ENCODE measurements at regions not wholly inside any gene's neighbourhood (a gene's known extent, or its start where the extent isn't known, plus 50 kb on each side); places are given as distances from the start of the nearest gene placed in this dataset.

DNA sequence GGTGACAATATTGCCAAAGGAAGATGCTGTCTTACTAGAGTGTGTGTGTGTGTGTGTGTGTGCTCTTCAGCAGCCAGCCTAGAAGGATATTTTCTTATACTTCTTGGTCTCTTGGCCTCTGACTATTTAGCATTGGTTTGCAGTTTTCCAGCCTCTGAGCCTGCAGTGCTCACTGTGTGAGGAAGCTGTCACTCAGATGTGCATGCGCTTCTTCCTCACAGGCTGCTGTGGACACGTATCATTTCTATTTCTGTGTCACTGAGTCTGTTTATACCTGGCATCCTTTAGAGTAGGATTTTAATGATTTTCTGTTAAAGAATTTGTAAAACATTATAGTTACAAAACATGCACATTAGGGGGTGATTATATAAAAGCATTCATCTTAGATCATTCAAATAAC lies 83.3 kb downstream of the ALDH8A1 start:
- no peak for DNase-seq (ENCODE audit: low spot score)

GRCh38 chr6:134864558-134864957 lies 85.3 kb downstream of the ALDH8A1 start:
- no peak for DNase-seq (ENCODE audit: low spot score)

GRCh38 chr6:134863763-134864510 lies 86.0 kb downstream of the ALDH8A1 start:
- no peak for DNase-seq (ENCODE audit: low spot score)

- DNase-seq (ENCODE audit: low spot score): no peak
Measured at GRCh38 chr6:134854366-134854765, 95.5 kb downstream of the ALDH8A1 start.

DNA sequence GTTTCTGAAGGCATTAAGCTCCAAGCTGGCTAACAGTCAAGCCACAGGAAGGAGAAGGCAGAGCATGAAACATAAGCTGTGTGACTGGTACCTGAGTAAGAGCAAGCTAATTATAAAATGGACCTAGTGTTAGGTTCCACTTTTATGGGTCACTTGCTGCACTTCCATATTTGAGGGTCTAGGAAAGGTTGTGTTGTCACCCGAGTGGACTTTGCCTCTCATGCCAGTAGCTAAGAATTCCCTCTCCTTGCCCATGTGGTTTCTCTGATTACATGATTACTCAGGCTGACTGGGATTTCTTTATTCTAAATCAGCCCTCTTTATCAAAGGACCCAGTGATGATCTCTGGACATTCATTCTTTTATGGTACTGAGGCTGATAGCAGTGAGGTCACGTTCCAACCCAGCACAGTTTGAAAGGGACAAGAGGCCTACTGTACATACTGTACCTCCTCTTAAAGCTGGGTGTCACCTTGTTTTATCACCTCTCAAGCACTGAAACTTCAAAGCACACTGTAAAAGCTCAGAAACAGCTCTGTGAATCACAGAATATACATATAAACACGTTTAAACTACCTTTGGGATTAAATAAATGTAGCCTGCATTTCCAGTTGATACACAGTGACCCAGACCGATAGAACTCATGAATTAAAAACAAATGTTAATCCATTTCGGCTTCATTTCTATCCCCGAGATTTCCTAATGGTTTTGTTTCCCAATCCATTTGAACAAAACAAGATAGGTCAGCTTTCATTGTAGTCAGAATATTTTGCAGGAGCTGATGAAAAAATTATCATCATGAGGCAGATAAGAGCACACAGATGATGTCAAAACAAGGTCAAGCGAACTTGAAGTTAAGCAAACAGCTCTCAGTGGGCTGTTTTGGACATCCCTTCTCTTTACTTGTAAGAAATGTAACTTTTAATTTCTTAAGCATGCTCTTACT lies 96.5 kb downstream of the ALDH8A1 start:
- DNase-seq (ENCODE audit: low spot score): peak; percentile 25

DNA sequence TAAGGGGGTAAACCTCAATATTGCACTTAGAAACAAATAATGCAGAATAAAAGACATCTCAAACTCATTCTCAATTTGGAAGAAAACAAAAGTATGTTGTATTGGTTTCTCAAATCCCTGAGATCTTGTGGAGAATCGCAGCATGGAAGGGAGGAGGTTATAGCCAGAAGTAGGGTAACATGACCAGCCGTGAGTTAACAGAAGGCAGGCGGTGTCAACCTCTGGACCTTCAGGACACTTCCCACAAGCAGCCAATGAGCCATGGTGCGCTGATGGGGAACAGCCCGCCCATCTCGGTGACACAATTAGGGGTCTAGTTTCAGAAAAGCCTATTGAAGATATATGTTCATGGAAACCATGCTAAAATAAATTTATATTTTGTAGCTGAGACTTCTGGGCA lies 98.4 kb downstream of the ALDH8A1 start:
- DNase-seq (ENCODE audit: low spot score): no peak

DNA sequence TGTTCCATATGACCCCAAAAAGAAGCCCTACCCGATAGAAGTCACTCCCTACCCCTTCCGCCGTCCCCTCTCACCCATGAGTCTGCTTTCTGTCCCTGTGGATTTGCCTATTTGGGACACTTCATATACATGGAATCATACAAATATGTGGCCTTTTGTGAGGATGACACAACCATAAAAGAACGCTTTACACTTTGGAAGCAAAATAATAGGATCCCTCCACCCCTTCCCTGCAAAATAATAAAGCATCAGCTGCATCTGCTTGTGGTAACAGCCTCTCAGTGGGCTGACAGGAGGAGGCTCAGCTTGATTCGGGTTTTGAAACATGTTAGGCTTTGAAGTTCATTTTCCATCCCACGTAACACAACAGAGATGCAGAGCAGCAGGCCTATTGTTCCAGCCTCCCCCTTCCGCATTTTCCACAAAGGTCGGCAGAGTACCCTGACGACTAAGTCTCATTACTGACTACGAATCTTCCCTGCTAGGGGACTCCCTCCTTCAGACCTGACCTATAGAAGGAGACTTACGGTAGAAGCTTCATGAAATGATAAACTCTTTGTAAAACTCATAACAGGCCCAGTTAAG lies 99.1 kb downstream of the ALDH8A1 start:
- DNase-seq (ENCODE audit: low spot score): no peak

GRCh38 chr6:134849920-134850447 lies 99.9 kb downstream of the ALDH8A1 start:
- no peak for DNase-seq (ENCODE audit: low spot score)

GRCh38 chr6:134848076-134848475 lies 101.8 kb downstream of the ALDH8A1 start:
- no peak for DNase-seq (ENCODE audit: low spot score)

DNA sequence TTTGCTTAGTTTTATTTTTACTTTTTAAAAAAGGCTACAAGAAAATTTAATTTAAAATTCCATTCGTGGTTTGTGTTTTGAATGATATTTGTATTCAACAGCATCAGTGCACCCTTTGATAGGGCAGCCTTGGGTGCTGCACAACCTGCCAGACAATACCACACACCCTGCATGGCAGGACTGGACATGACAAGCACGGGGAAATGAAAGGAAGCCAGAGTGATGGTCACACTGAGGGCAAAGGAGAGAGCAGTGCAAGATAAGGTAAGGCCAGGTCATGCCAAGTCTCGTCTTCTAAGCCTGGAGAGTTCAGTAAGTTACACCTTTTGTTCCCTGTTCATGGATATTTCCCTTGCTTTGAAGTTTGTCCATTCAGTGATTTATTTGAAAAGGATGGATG lies 103.0 kb downstream of the ALDH8A1 start:
- no peak for DNase-seq (ENCODE audit: low spot score)

DNA sequence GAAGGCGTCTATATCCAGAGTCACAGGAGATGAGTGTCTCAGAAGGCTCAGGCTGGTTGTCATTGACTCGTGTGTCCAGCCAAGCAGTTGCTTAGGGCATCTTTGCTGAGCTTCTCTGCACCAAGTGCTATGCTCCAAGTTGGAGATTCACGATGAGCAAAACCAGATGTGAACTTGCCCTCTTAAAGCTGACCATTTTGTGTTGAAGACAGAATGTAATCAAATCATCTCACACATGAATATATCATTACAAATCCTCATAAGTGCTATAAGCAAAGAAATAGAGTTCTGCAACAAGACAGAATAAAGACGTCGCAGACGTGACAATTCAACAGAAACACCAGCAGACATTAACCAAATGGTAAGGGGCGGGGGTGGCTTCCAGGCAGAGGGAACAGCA lies 103.9 kb downstream of the ALDH8A1 start:
- peak; percentile 12 for DNase-seq (ENCODE audit: low spot score)

GRCh38 chr6:134844120-134844519 lies 105.8 kb downstream of the ALDH8A1 start:
- no peak for DNase-seq (ENCODE audit: low spot score)

GRCh38 chr6:134840086-134840867 lies 109.6 kb downstream of the ALDH8A1 start:
- DNase-seq (ENCODE audit: low spot score): no peak

GRCh38 chr6:134835993-134836392 lies 113.9 kb downstream of the ALDH8A1 start:
- DNase-seq (ENCODE audit: low spot score): no peak

GRCh38 chr6:134830940-134831339 lies 119.0 kb downstream of the ALDH8A1 start:
- no peak for DNase-seq (ENCODE audit: low spot score)

GRCh38 chr6:134830194-134830593 lies 119.7 kb downstream of the ALDH8A1 start:
- no peak for DNase-seq (ENCODE audit: low spot score)

- no peak for DNase-seq (ENCODE audit: low spot score)
Measured at GRCh38 chr6:134828641-134829040, 121.3 kb downstream of the ALDH8A1 start.

- DNase-seq (ENCODE audit: low spot score): peak; percentile 36
Measured at GRCh38 chr6:134826889-134827737, 122.8 kb downstream of the ALDH8A1 start.

DNA sequence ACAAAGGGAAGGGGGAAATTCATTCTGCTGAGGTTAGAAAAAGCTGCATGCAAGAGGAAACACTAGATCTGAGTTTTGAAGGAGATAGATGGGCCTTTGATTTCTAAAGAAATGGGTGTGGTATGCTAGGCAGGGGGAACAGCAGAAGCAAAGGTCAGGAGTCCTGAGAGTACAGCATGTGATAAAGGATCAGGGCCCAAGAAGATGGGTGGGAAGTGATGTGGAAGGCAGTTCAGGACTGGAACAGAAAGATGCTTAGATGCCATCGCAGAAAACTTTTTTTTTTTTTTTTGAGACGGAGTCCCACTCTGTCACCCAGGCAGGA lies 126.2 kb downstream of the ALDH8A1 start:
- no peak for DNase-seq (ENCODE audit: low spot score)

DNA sequence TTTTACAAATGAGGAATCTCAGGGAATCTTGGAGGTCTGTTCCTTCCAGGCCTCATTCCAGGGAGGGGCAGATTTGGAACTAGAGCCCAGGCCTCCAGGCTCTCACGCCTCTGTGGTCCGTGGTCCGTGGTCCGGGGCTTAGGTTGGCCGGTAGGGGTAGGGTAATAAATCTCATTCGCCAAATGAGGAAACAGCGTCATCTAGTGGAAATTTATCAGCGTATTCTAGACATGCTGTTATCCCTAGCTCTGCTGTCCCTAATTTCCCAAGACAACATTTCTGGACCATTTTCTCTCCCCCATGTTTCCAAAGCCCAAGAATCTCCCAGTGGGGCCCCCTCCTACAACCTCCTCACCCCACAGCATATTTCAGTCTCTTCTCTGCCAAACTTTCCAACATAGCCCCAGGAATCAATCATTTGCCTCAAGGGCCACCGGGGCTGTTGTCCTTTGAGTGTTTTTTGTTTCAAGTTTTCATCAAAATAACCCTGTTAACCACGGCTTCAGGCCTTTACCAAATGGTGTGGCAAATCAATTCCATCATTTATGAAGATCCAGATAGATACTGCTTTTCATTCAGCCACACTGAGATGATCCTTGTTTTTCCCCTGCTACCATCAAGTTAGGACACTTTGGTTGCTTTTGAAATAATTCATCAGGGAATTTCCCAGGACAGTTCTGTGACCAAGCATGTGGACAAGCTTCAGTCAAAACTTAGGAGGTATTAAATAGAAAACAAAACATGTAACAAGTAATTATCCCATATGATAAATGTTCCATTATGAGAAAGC lies 126.8 kb downstream of the ALDH8A1 start:
- DNase-seq (ENCODE audit: low spot score): peak; percentile 84
